PC-3 (cell line): ENCODE measurements at regions not wholly inside any gene's neighbourhood (a gene's known extent, or its start where the extent isn't known, plus 50 kb on each side); places are given as distances from the start of the nearest gene placed in this dataset.

Experiments used
- ATAC-seq: fragments of 200-7000 bp; cut with Tn5 transposase; 2 replicates; pipeline ENCODE4 v1.9.1; 2020; ENCODE audit warnings: mild to moderate bottlenecking, moderate library complexity
- BruUV-seq: library from RNA; stranded (reverse); fragments of 400-500 nt; replicated peaks from 2 replicates; lab custom pipeline; 2021; lab: Mats Ljungman, UMichigan
- CTCF ChIA-PET: fragments of 300-600 bp; sonication (Branson Sonifier 250); formaldehyde crosslinking; loops from one replicate; lab custom pipeline; 2022; ENCODE audit warnings: antibody characterized with exemption; lab: Charles Lee
- POLR2A ChIA-PET: fragments of 300-600 bp; sonication (Branson Sonifier 250); formaldehyde crosslinking; loops from one replicate; lab custom pipeline; 2022; ENCODE audit warnings: antibody characterized with exemption; ENCODE audit not compliant: unreplicated experiment; lab: Charles Lee
- DNase-seq: peaks from one replicate; pipeline ENCODE4 v3.0.0-alpha.2; 2015
- H2AFZ ChIP-seq: fragments of 300-600 bp; sonication (generic); 2 replicates; pipeline ENCODE4 v1.6.0; 2016; ENCODE audit warnings: antibody characterized with exemption, low read length
- H3F3A ChIP-seq: fragments of 300-600 bp; sonication (generic); one replicate; pipeline ENCODE4 v1.6.0; 2017; ENCODE audit warnings: antibody characterized with exemption, low read length, control low read depth, mild to moderate bottlenecking; ENCODE audit not compliant: unreplicated experiment
- H3K27ac ChIP-seq: fragments of 300-600 bp; sonication (generic); 2 replicates; pipeline ENCODE4 v1.5.1; 2016; ENCODE audit warnings: mild to moderate bottlenecking, low read length
- H3K27me3 ChIP-seq: fragments of 300-600 bp; sonication (generic); 2 replicates; pipeline ENCODE4 v1.6.1; 2016; ENCODE audit warnings: low read length, mixed read lengths
- H3K36me3 ChIP-seq: fragments of 300-600 bp; sonication (generic); 2 replicates; pipeline ENCODE4 v1.6.1; 2016; ENCODE audit warnings: low read depth, mixed run types, low read length, mixed read lengths
- H3K4me1 ChIP-seq: fragments of 300-600 bp; sonication (generic); 2 replicates; pipeline ENCODE4 v1.5.1; 2016; ENCODE audit warnings: low read length; ENCODE audit not compliant: insufficient read depth
- H3K4me2 ChIP-seq: fragments of 300-600 bp; sonication (generic); 2 replicates; pipeline ENCODE4 v1.6.0; 2016; ENCODE audit warnings: low read length
- H3K4me3 ChIP-seq: fragments of 300-600 bp; sonication (generic); 2 replicates; pipeline ENCODE4 v1.5.1; 2016; ENCODE audit warnings: mild to moderate bottlenecking, low read length, mixed read lengths
- H3K79me2 ChIP-seq: fragments of 300-600 bp; sonication (generic); 2 replicates; pipeline ENCODE4 v1.6.1; 2017; ENCODE audit warnings: low read length, mixed read lengths
- H3K9ac ChIP-seq: fragments of 300-600 bp; sonication (generic); 2 replicates; pipeline ENCODE4 v1.6.0; 2016; ENCODE audit warnings: mild to moderate bottlenecking, low read length
- H3K9me2 ChIP-seq: fragments of 300-600 bp; sonication (generic); replicated peaks from 2 replicates; pipeline ENCODE4 v1.6.1; 2016; ENCODE audit warnings: mixed run types, low read length, mixed read lengths
- H3K9me3 ChIP-seq: fragments of 300-600 bp; sonication (generic); 2 replicates; pipeline ENCODE4 v1.6.1; 2016; ENCODE audit warnings: low read length, mixed read lengths
- H4K20me1 ChIP-seq: fragments of 300-600 bp; sonication (generic); 2 replicates; pipeline ENCODE4 v1.6.1; 2016; ENCODE audit warnings: low read length, mixed read lengths
- EZH2 ChIP-seq: fragments of 300-600 bp; sonication (generic); IDR thresholded peaks from one replicate; pipeline ENCODE4 v1.6.1; 2017; ENCODE audit warnings: antibody characterized with exemption, mild to moderate bottlenecking, low read length; ENCODE audit not compliant: unreplicated experiment
- EZH2phosphoT487 ChIP-seq: fragments of 300-600 bp; sonication (generic); IDR thresholded peaks from 2 replicates; pipeline ENCODE4 v1.6.1; 2018; ENCODE audit warnings: mild to moderate bottlenecking, antibody characterized with exemption, low read length, borderline replicate concordance
- intact Hi-C: fragments of 100-400 bp; cut with micrococcal nuclease; formaldehyde crosslinking; loops from 2 replicates; pipeline ENCODE4 v1.9.0; 2023
- TF ChIP-seq, protein P1 (sequence below): fragments of 300-600 bp; sonication (generic); conservative IDR thresholded peaks from 2 replicates; pipeline ENCODE4 v1.5.1; 2017; ENCODE audit warnings: antibody characterized with exemption, low read depth, mild to moderate bottlenecking, low read length

DNA sequence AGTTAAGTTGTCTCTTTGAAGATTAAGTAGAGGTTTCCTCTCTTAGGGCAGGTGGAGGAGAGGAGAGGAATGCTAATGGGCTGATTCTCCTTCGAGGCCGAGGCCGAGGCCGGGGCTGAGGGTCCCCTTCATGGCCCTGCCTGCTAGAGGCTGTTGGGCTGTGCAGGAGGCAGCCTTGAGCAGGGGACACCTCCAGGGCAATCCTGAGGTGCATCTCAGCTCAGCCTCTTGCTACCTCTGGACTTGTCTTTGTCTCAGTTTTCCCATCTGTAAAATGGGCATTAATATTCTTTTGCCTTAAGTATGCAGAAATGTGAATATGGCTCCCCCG is 97.7 kb upstream of the PRR20G start:
- no peaks in the 10 kb centered on the region for H3K9me3 ChIP-seq
- no peak overlapping the region for H3K9ac ChIP-seq
- intact Hi-C loops: no loop called here
- ChIA-PET POLR2A (no interaction called here), CTCF (no interaction called here)
- H3F3A ChIP-seq: no peaks in the 10 kb centered on the region
- H4K20me1 ChIP-seq: no peaks in the 10 kb centered on the region
- no peak overlapping the region for H2AFZ ChIP-seq
- no peaks in the 10 kb centered on the region for H3K36me3 ChIP-seq
- H3K4me1 ChIP-seq: peaks cover 2% of the 10 kb centered on the region; the same call in 1 of the 2 replicates
- BruUV-seq: no TSS peak
- H3K27me3 ChIP-seq: peaks cover 23% of the 10 kb centered on the region
- no peak overlapping the region for H3K27ac ChIP-seq
- ATAC-seq: no peak
- no peak overlapping the region for H3K4me2 ChIP-seq
- H3K9me2 ChIP-seq: no peaks in the 10 kb centered on the region
- H3K79me2 ChIP-seq: no peaks in the 10 kb centered on the region
- H3K4me3 ChIP-seq: no peak overlapping the region
- DNase-seq: no peak
- no peak for TF ChIP-seq EZH2
- no peak for TF ChIP-seq EZH2phosphoT487
- TF ChIP-seq, protein P1, sequence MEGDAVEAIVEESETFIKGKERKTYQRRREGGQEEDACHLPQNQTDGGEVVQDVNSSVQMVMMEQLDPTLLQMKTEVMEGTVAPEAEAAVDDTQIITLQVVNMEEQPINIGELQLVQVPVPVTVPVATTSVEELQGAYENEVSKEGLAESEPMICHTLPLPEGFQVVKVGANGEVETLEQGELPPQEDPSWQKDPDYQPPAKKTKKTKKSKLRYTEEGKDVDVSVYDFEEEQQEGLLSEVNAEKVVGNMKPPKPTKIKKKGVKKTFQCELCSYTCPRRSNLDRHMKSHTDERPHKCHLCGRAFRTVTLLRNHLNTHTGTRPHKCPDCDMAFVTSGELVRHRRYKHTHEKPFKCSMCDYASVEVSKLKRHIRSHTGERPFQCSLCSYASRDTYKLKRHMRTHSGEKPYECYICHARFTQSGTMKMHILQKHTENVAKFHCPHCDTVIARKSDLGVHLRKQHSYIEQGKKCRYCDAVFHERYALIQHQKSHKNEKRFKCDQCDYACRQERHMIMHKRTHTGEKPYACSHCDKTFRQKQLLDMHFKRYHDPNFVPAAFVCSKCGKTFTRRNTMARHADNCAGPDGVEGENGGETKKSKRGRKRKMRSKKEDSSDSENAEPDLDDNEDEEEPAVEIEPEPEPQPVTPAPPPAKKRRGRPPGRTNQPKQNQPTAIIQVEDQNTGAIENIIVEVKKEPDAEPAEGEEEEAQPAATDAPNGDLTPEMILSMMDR: no peak

DNA sequence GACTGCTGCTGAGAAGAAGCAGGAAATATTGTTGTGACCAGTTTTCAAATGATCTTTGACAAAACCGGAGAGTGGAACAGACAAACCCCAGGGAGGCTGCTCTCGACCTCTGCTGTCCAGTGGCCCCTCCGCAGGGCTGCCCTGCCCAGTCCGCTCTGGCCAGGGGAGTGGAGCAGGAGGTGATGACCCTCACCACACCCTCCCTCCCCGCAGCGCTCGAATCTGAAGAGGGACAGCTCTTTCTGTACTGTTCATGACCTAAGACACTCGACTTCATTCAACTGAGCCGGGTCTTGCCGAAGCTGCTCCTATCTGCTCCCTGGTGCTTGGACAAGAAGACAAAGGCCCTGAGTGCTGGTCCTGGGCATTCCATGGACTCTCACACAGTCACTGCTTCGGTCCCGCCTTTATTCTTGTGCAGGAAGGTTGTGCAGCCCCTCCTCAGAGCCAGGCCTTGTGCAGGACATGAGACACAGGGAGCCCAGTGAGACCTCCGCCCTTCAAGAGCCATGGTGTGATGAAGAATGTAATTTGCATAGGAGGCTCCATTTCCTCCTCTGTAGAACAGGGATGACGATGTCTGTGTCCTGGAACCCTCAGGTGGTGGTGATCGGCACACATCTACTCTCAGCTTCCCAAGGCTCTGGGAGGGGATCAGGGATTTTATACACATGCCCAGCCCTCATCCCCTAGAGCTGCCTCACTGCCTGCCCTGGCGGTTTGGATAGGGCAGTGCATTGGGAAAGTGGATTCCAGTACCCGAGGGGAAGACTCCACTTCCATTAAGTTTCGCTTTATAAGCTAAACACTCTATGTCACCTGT is 97.1 kb upstream of the PRR20G start:
- Histone ChIP-seq H3K36me3 (no peaks in the 10 kb centered on the region), H3K79me2 (no peaks in the 10 kb centered on the region), H3K4me1 (peaks cover 2% of the 10 kb centered on the region; the same call in 1 of the 2 replicates), H3K9ac (no peak overlapping the region), H2AFZ (no peak overlapping the region), H3K4me2 (no peak overlapping the region), H3K9me3 (no peaks in the 10 kb centered on the region), H3K9me2 (no peaks in the 10 kb centered on the region), H3K4me3 (no peak overlapping the region), H3K27me3 (peaks cover 23% of the 10 kb centered on the region), H4K20me1 (no peaks in the 10 kb centered on the region), H3K27ac (no peak overlapping the region), H3F3A (no peaks in the 10 kb centered on the region)
- intact Hi-C loops: no loop called here
- DNase-seq (no peak), ATAC-seq (no peak)
- ChIA-PET CTCF (no interaction called here), POLR2A (no interaction called here)
- BruUV-seq: no TSS peak
- TF ChIP-seq EZH2: no peak
- no peak for TF ChIP-seq EZH2phosphoT487
- TF ChIP-seq, protein P1: no peak

DNA sequence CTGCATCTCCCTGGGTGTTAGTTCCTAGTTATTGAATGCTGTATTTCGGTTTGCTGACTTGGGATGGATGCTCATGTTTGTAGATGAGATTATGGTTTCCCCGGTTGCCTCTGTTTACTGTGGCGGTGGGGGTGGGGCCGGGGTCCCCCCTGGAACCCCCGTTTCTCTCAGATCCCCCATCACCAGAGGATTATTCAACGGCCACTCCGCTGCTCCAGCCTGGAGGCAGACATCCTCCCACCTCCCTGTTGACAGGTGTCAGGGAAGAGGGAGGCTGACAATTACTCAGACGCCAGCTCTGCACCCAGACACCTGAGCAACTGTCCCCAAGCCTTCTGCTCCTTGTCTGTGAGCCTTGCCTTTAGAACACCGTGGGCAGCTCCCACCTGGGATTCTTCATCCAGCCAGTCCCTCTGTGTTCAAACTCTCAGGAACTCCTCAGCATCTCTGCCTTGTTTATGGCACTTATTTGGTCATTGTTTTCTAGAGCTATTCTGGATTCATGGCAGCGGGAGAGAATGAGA is 95.9 kb upstream of the PRR20G start:
- ChIA-PET CTCF (no interaction called here), POLR2A (no interaction called here)
- no peak overlapping the region for H3K9ac ChIP-seq
- no peak overlapping the region for H3K4me3 ChIP-seq
- H3K79me2 ChIP-seq: no peaks in the 10 kb centered on the region
- no peaks in the 10 kb centered on the region for H3F3A ChIP-seq
- no peaks in the 10 kb centered on the region for H4K20me1 ChIP-seq
- no peak for DNase-seq
- H3K9me3 ChIP-seq: no peaks in the 10 kb centered on the region
- no peak overlapping the region for H2AFZ ChIP-seq
- no TSS peak for BruUV-seq
- H3K4me1 ChIP-seq: no peaks in the 10 kb centered on the region
- no peaks in the 10 kb centered on the region for H3K36me3 ChIP-seq
- no peak overlapping the region for H3K4me2 ChIP-seq
- H3K27me3 ChIP-seq: peaks cover 23% of the 10 kb centered on the region
- no peak for ATAC-seq
- no peaks in the 10 kb centered on the region for H3K9me2 ChIP-seq
- TF ChIP-seq EZH2phosphoT487: no peak
- no peak for TF ChIP-seq EZH2
- TF ChIP-seq, protein P1: no peak
- intact Hi-C loops: no loop called here
- no peak overlapping the region for H3K27ac ChIP-seq
